HG03354 (cell line): ENCODE measurements at regions not wholly inside any gene's neighbourhood (a gene's known extent, or its start where the extent isn't known, plus 50 kb on each side); places are given as distances from the start of the nearest gene placed in this dataset.

Source experiments
- ATAC-seq: cut with Tn5 transposase; IDR thresholded peaks from one replicate; pipeline ENCODE4 v1.9.1; 2021; ENCODE audit warnings: mild to moderate bottlenecking; ENCODE audit not compliant: unreplicated experiment, poor library complexity, severe bottlenecking

DNA sequence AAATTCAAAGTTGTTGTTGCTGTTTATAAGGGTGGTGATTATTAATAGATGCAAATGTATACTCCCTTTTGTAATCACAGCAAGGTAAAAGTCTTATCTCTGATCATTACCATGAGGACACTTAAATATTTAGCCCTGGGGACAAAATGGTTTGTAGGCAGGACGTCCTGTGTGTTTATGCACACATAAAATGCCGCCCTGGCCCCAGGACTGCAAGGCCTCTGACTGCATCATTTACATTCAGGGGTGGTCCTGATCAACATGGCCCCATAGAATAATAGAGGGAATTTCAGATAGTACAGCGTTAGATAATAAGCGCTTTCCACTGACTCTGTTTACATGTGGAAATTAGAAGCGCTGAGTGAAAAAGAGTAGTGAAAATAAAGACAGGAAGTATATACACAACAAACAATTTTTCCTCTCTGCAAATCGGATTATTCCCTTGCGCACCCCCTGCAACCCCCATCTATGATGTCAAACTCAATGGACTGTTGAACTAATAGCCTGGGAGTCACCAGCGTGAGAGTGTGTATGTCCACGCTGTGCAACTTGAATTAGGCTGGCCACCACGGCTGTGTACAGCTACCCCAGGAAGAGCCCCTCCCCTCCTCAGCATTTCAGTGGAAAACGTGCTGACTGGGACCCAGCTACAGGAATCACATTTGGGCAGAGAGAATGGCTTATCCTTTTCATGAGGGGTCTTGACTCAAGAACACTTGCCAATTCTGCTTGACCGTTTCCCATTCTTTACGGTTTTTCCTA is 291.5 kb downstream of the SOX11 start:
- no peak for ATAC-seq

DNA sequence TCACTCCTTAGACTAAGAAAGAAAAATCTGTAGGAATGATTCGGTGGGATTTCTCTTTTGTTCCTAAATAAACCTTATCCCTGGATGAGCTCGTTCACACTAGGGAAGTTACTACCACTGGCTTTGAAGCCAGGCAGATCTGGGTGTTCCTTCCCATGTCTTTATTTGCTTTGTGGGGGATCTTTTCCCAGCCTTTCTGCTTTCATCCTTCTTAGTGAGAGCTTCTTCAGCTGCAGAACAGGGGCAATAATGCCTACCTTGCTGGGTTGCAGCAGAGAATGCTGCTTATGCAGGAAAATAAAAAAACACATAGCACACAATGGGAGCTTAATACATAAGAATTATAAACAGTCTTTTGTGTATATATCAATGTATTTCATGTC is 292.1 kb downstream of the SOX11 start:
- ATAC-seq, result no peak

DNA sequence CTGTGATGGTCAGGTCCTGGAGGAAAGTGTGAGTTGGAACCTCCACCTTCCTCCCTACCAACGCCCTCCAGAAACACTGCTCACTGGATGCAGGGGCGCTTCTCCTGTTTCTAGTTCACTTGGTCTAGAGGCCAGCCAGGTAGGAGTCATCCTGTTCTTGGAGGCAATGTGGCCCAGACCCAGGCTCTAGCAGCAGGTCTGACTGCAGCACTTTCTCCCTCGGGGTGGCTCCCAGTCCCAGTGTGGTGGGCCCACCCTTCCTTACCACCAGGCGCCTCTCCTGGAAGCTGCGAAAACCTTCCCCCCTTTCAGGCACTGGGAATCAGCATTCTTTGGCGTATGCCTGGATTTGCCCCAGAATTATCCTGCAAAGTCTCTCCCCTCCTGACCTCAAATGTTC is 292.8 kb downstream of the SOX11 start:
- no peak for ATAC-seq

DNA sequence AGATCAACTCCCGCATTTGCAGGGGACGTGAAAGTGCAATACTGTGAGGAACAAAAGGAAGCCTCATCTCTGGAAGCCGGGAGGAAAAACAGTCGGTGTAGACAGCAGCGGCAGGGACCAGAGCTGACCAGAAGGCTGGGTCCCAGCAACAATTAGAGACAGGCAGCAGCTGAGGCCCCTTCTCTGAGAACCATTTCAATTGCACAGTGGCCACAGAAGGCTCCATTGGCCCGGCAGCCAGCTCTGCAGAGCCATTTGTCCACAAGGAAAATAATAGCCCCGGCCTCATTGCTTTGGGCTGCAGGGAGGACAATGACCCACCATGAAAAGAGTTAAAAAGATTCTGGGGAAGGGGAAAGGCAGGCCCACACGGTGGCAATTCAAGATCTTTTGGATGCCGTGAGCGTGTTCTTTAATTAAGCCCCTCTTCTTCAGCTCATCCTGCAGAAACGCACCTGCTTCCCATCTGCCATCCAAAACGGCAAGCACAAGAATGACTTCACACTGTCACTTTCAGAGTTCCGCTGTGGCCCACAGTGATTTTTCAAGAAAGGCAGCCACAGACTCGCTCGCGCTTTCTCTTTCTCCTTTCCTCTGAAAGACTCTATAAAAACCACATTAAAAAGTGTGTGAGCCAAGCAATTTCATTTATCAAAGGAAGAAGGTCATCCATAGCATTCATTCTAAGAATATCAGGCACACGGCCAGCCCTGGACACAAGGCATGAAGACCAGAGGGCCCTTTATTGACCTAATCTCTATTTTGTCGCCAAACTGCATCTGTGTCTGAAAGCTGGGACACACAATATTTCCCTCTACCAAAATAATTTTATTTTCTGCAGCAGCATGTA is 293.6 kb downstream of the SOX11 start:
- ATAC-seq, result no peak

DNA sequence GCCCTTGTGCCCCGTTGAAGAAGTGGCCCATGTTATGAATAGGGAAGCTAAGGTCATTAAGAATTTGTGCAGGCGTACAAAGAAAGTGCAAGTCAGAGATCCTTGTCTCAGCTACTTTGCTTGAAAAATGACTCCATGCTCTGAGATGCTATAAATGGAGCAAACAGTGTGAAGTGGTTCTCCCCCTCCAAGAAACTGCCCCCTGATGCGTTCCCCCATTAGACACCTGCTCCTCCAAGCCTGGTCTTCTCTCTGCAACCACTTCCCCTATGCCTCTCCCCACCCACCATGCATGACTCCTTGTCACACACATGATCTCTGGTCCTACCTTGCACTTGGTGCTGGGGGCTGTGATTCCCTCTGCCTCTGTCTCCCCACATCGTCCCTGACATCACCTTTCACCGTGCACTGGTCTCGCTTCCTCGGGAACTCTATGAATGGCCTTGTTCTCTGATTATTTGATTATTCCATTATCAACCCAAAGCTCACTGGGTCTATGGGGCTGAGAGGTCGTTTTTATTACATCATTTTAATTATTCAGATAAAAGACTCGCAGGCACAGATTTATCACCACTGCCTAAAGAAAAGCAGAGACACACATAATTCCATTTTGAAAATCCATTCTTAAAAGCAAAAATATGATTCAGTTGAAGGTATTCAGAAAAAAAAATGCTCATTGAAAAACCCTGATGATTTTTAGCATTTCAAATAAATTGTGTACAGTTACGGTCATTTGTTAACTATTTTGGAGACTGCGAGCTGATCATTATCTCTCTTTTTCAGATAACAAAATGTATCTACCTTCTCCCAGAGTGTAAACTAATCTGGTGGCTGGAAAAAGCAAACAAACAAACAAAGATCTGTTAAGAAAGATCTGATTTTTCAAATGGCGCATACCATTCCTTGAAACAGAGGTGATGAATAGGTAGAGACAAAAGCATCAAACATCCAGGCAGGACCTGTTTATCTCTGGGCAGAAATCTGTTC is 294.9 kb downstream of the SOX11 start:
- ATAC-seq, result no peak

DNA sequence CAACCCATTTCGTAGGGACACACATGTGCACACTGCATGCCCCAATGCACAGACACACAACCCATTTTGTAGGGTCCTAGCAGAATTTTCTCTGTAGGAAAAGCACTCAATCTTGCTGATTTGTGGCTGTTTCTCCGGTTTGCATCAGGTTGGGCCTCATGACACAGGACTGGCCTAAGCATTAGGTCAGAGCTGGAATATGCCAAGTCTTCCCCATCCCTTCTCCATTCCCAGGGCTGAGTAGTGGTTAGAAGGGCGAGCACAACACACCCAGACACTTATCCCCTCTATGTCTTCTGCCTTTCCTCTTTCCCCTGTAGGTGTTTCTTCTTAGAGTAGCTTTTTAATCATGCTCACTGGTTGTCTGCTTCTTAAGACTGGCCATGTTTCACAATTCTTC is 295.9 kb downstream of the SOX11 start:
- no peak for ATAC-seq

DNA sequence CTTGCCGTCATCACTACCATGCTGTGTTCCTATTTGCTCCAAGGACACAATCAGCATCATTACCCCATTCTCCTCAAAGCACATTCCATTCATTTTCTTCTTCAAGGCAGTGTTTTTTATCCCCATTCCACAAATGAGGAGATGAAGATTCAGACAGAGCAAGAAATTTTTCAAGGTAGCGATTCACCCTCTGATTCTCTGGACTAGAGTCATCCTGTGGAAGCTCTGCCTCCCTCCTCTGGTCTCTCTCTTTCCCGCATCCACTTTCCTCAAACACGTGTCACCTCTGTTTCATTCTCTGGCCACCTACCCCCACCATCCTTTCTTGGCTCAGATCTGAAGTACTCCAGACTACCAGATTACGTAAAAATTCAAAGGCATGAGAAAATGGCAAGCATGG is 297.9 kb downstream of the SOX11 start:
- no peak for ATAC-seq

DNA sequence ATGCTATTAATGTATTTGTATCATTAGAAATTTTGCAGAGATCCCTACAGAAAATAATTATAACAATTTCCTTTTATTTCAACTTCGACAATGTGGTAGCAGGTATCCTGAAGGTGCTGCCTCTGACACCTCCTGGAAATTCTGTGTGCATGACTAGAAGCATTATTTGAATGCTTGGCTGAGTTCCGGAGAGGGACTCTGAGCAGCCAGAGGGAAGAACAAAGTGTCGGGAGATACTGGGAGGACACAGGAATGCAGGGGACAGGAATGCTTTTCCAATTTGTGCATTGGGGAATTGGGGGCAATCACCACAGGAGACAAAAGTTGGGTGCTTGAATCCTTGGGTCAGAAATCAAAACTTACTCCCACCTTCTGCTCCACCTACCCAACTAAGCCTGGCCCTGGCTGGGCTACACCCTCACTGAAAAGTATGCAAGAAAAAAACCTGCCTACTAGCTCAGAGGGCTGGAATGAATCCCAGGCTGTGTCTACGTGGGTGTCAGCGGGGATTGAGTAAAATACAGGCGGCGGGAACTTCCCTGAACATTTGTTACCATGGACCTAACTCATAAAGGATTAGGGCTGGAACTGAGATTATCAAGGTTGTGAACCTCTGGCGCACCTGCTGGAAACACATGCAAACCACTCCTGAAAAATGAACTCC is 299.3 kb downstream of the SOX11 start:
- no peak for ATAC-seq

DNA sequence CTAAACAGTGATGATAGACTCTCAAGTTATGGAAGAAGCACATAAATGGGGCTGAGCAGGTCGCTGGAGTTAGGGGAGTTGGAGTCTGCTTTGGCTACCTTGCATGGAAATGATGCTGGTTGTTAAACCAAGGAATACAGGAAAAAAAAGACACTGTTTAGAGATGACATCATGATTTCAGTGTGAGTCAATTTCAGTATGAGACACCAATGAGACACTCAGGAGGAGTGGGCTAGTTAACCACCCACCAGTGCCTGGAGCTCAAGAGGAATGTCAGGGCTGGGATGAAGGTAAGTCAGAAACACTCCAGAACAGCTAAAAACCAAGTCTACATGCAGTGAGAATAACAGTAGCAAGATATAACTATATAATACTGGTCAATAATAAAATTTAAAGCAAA is 303.6 kb downstream of the SOX11 start:
- ATAC-seq, result no peak

DNA sequence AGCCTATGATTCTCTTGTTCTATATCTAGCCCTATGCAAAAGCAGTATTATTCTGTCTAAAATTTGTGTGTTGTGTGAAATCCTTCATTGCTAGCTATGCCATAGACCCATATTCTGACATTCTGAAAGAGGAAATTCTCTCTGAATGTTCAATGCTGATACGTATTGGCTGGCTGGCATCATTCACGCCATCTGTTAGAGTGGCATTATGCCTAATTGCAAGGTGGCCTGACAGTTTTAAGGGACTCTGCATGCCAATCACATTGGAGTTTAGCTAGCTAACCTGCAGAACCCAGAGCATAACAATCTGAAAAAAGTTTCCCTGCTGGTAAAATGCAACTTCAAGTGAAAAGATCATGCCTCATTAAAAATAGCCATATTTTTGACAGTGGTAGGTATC is 316.0 kb downstream of the SOX11 start:
- no peak for ATAC-seq

DNA sequence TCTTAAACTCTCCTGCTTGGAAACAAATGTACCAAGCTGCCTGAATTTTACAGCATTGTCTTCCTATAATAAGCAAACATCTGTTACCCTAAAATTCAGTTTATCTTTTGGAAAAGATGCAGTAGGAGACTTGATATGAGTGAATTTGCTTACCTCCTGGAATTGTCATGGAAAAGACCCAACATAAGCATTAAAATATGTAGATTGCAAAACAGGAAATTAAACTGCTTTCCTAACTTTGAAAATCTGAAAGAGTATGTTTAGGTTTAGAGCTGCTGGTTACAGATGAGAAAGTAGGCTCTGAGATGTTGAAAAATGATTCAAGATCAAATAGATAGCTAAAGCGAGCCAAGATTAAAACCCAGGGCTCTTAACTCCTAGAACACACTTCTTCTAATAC is 316.5 kb downstream of the SOX11 start:
- ATAC-seq, result no peak

DNA sequence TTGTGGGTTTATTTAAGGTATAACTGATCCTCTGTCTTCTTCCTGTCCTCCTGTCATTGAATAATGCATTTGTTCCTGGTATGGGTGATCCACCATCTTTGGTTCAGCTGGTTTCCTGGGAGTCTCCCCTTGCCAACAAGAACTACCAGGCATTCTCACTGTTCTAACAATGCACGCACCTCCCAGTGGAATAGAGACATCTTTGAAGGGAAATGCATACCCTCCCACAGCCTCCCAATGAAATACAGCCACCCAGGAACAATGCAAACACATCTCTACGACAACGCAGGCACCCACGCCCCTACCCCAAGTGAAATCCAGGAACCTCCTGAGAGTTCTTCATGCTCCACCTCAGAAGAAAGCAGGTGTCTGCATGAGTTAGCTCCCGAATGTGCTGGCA is 318.0 kb downstream of the SOX11 start:
- ATAC-seq, result no peak

DNA sequence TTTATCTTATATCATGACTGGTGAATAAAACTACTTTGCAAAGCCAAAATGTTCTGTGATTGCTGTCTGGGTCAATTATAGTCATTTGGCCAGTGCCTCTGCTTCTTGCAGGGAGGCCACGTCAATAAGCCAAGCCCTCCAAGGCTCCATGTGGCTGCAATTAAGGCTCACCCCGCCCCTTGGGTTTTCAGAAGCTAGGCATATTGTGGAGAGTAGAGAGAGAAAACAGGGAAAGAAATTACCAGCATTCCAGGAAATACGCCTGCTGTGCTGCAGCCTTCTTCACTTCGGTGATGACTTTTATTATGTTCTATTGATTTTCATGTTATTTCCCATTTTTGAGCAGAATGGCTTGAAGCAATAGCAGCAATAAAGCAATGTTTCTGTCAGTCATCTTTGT is 319.7 kb downstream of the SOX11 start:
- ATAC-seq, result no peak

DNA sequence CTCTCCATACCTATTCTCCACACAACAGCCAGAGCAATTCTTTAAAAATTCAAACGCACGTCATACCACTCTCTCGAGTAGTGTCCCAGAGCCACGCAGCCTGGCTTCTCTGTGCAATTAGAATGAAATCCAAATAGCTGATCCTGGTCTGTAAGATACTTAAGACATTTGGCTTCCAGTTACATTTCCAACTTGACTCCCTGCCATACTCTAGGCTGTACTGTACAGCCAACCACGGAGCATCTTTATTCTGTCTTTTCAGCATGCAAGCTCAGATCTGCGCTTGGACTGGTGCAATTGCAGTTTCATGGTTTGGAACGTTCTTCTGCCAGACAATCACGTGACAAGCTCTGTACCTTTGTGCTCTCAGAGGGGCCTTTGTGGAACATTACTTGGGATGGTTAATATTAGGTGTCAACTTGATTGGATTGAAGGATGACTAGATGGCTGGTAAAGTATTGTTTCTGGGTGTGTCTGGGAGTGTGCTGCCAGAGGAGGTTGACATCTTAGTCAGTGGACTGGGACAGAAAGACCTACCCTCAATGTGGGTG is 325.6 kb downstream of the SOX11 start:
- ATAC-seq, result no peak

DNA sequence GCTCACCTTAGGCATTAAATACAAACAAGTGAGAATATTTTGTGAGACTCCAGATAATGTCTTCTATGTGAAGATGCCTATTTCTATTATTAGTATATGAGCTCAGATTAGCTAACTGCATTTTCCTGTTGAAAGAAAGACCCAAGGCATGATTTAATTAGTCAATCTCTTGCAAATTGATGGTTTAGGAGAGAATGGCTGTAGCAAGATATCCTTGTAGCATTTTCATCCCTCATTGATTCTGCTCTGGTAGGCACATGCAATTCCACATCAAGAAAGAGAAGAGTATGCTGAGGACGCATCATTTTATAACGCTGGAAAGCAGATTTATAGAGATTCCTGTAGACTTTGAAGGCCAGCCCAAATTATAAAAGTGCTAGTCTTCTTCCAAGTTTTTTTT is 332.0 kb downstream of the SOX11 start:
- ATAC-seq, result no peak

DNA sequence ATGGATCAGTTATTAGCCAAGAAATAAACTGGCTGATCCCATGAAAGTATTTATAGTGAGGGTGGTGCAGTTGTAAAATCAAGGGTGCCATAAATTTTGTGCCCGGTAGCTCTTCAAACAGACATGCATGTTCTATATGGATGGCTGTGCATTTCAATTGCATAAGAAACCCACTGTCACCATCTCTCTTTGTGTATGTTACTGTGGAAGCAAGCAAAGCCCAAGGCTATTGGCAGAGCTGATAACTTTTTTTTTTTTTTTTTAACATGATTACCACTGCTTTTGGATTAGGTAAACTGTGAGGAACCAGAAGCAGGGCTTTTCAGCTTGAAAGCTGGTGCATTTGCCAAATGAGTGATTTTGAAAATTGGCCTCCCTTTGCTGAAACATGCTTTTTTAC is 332.6 kb downstream of the SOX11 start:
- ATAC-seq, result no peak

DNA sequence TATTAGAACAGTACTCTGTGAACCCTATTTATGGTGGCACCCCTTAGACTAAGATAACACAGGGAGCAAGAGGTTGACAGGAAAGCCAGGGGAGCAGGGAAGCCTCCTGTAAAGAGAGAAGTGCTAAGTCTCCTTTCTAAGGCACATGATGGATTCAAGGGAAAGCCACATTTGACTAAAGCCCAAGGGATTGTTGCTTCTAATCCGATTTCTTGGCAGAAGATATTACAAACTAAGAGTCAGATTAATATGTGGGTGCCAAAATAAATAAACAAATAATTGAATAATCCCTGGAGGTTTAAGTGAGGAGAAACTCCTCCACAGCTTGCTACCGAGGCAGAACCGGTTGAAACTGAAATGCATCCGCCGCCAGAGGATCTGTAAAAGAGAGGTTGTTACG is 333.2 kb downstream of the SOX11 start:
- ATAC-seq, result no peak

DNA sequence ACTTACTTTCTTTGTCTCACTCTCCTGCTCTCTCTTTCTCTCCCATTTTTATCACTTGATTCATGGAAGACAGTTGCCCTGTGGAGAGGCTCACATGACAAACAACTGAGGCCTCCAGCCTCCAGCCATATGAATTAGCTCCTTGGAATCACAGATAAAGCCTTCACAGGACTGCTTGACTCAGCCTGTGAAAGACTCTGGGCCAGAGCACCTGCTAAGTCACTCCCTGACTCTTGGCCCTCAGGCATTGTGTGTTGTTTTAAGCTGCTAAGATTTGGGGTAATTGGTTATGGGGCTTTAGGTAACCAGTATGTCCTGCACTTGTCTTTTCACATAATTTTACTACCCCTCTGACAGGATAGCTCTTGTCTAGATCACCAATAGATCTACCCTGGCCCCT is 334.9 kb downstream of the SOX11 start:
- ATAC-seq, result no peak

DNA sequence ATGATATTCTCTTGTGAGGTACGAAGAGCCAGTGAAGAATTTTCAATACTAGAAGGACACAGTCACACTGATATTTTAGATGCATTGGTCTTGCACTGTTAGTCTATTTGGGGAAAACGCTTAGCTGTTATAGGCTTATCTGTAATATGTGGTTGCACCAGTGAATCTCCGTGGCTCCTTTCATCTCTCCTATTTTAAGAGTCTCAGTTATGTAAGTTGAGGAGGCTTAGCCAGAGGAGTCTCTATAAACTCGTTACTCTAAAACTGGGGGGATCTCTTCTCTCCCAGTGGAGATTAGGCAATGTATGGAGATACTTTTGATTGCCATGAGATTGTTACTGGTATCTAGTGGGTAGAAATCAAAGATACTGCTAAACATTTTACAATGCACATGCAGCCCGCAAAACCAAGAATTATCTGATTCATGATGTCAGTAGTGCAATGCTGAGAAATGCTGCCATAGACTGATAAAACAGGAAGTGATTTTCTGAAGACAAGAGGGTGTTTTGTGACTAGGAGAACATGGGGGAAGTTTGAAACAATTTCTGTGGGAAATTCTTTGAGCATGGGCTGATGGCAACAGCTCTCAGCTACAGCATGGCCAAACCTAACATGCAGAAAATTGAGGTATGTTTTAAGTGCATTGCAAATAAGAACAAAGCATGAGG is 339.1 kb downstream of the SOX11 start:
- no peak for ATAC-seq
